ENCODE measurements at regions not wholly inside any gene's neighbourhood (a gene's known extent, or its start where the extent isn't known, plus 50 kb on each side); places are given as distances from the start of the nearest gene placed in this dataset.

DNA sequence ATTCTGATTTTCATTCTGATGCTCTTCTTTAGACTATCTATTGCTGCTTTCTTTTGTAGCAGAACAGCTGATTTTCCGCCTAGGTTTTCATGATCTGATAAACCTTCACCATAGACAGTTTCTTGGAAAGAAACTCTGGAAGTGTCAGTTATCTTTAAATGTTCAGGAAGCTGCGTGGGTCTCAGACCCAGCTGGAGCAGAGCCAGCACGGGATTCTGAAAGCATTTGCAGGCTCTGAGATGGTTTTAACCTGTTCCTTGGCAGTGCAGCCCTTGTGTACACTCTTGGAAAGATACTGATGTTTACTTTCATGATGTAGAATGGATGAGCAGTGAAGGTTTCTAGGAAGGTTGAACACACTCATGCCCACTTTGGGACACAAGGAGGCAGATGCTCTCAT lies 178.0 kb upstream of the DMRT1 start:
- DNase-seq (ENCODE audit: extremely low read depth in 1 of 2, low read depth in 1 of 2): no peak

DNA sequence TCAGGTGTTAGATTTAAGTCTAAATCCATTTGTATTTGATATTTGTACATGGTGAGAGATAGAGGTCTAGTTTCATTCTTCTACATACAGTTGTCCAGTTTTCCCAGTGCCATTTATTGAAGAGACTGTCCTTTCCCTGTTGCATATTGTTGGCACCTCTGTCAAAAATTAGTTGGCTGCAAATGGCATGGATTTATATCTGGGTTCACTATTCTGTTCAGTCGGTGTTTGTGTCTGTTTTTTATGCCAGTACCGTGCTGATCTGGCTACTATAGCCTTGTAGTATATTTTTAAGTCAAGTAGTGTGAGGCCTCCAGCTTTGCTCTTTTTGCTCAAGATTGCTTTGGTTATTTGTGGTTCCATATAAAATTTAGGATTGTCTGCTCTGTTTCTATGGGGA lies 176.2 kb upstream of the DMRT1 start:
- DNase-seq (ENCODE audit: extremely low read depth in 1 of 2, low read depth in 1 of 2): no peak

DNA sequence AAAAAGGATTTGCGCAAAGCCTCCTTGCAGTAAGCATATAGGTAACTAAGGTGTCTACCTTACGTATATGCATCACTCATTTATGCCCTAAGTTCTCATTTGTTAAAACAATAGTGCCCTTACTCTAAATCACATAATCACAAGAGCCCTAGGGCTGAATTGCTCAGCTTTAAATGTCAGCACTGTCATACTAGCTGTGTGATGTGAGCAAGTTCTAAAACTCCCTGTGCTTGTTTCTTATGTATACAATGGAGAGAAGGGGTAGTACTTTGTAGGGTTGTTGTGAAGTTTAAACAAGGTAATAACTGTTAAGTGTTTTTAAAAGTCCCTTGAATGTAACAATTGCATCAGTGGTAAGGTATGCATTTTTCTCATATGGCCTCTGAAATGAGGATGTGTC lies 169.5 kb upstream of the DMRT1 start:
- no peak for DNase-seq (ENCODE audit: extremely low read depth in 1 of 2, low read depth in 1 of 2)

DNA sequence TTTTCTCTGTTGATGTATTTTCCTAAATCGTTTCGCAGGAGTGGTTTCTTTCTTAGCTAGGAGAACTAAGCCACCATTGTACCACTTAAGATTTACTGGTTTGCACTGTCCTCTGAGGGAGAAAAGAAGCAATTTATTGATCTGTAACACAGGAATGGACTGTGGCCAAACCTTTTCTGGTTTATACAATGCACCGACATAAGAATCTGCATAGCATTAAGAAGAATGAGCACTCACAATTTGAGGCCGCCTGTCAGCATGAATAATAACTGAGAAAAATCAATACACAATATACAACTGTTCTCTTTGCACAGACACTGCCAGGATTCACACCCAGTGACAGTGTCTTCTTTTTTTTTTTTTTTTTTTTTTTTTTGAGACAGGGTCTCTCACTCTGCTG lies 168.6 kb upstream of the DMRT1 start:
- no peak for DNase-seq (ENCODE audit: extremely low read depth in 1 of 2, low read depth in 1 of 2)

DNA sequence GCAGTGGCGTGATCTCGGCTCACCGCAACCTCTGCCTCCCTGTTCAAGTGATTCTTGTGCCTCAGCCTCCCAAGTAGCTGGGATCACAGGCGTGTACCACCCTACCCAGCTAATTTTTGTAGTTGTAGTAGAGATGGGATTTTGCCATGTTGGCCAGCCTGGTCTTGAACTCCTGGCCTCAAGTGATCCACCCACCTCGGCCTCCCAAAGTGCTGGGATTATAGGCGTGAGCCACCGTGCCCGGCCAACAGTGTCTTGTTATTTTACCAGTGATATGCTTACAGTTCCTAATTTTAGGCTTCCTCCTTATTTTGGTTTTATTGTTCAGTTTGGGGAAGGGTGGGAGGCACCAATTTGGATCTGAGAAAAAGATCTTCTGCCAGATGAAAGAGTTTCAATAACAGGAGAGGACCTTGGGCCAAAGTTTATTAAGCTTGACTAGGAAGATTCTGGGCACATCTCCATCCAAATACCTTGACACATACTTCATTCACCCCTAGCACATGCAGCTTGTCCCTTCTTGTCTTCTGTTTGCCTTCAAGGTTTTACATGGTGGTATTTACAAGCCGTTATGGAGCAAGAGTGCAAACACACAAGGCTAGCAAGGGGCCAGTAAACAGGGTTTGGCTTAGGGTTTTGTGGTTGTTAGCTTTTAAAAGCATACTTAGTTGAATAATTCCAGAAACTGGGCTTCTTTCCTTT lies 168.1 kb upstream of the DMRT1 start:
- no peak for DNase-seq (ENCODE audit: extremely low read depth in 1 of 2, low read depth in 1 of 2)

DNA sequence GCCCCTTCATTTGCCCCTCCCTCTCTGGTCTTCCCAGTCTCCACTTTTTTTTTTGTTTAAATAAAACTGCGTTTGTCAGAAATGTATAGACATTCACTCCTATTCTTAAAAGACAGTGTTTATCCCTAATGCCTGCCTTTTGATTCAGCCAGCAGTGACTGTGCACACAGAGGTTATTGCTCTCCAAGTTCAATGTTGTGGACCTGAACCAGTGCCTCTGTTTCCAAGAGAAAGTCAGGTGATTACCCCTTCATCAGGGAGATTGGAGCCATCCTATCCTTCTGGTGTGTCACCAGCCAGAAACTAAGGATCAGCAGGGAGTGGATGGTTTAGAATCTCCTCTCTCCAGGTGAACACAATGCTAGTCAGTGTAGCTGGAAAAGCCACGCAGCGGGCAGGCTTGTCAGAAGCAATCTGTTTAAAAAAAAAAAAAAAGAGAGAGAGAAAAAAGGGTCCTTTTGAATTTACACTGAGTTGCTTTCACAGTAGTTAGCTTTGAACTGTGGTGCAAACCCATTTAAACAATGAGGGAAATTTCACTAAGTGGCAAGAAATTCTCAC lies 167.5 kb upstream of the DMRT1 start:
- DNase-seq (ENCODE audit: extremely low read depth in 1 of 2, low read depth in 1 of 2): no peak

DNA sequence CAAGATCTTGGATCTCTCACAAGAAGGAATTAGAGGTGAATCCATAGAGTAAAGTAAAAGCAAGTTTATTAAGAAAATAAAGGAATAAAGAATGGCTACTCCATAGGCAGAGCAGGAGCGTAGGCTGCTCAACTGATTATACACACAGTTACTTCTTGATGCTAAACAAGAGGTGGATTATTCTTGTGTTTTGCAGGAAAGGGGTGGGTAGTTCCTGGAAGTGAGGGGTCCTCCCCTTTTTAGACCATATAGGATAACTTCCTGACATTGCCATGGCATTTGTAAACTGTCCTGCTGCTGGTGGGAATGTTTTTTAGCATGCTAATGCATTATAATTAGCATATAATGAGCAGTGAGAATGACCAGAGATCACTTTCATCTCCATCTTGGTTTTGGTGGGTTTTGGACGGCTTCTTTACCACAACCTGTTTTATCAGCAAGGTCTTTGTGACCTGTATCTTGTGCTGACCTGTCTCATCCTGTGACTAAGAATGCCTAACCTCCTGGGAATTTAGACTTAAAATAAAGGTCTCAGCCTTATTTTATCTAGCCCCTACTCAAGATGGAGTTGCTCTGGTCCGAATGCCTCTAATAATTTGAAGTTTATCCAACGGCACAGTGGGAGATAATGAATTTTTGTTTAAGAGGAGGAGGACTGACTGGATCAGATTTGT lies 165.7 kb upstream of the DMRT1 start:
- DNase-seq (ENCODE audit: extremely low read depth in 1 of 2, low read depth in 1 of 2): no peak

DNA sequence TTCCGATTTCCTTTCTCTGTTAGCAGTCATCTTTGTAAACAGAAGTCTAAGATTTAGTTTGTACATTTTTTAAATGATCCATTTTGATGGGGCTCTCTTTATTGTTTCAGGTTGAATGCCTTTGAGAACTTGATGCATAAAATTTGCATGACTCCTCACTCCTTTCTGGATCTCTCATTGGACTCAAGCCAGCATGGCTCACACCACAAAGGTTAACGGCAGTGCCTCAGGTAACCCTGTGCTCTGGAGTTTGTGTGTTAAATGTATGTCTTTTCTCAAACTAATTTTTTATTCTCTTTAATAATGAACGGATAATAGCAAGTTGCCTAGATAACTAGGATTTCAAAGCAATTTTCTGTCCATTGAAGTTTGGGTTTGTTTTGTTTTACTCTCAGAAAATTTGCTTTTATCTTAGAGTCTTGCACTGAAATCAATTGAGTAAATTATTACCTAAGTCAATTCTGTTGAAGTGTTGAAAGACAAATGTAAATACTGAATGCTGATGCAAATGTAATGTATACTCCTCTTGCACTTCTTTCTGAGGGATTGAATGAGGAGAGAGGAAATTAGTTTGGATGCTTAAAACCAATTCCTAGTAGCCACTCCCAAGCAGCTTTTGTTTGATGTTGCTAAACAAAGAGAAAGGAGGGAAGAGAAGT lies 164.6 kb upstream of the DMRT1 start:
- no peak for DNase-seq (ENCODE audit: extremely low read depth in 1 of 2, low read depth in 1 of 2)

DNA sequence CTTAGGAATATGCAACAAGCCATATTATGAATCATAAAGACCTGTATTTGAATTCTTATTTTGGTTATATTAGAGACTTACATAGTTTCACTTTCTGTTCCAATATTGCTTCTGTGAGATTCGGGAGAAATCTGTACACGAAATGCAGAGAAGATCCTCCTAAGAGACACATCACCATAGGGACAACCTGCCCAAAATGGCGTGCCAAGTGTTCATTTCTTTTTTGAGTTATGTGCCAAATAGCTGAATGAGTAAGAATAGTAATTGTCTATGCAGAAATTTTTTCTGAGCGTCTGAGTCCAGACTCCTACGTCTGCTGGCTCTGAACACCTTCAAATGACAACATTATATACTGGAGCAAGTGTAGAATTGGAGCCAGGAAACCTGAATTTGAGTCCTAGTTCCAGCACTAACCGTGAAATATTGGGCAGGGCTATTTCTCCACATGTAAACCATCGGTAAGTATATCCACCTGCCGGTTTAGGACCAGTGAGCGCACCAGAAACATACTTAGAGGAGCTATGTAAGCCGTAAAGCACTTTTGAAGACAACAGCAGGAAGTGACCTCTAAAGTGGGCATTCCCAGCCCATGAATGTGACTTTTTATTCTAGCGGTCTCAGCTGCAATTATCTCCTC lies 163.9 kb upstream of the DMRT1 start:
- no peak for DNase-seq (ENCODE audit: extremely low read depth in 1 of 2, low read depth in 1 of 2)

DNA sequence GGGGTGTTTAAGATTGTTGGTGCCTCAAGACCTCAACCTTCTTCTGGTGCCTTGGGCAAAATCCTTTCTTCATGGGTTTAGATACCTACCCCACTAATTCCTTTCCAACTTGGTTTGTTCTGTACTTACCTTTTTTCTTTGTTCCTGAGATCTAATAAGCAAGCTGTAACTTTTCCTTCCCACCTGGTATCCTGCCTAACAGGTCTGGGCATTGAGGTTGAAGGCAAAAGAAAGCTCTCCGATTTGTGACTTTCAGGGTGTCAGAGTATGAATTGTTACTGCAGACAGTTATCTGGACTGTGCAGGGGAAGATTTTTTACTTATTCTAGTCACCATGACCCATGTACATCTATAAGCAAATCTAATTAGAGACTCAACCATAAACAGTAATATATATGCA lies 162.6 kb upstream of the DMRT1 start:
- DNase-seq (ENCODE audit: extremely low read depth in 1 of 2, low read depth in 1 of 2): no peak

DNA sequence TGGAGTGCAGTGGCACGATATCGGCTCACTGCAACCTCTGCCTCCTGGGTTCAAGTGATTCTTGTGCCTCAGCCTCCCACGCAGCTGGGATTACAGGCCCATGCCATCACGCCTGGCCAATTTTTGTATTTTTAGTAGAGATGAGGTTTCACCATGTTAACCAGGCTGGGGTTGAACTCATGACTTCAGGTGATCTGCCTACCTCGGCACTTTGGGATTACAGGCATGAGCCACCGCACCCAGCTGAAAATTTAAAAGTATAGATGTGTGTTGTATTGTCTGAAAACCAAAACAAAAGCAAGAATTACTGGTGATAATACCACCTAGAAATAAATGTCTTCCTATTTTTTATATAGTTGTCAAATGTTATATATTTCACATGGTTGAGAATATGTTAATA lies 162.0 kb upstream of the DMRT1 start:
- DNase-seq (ENCODE audit: extremely low read depth in 1 of 2, low read depth in 1 of 2): no peak

DNA sequence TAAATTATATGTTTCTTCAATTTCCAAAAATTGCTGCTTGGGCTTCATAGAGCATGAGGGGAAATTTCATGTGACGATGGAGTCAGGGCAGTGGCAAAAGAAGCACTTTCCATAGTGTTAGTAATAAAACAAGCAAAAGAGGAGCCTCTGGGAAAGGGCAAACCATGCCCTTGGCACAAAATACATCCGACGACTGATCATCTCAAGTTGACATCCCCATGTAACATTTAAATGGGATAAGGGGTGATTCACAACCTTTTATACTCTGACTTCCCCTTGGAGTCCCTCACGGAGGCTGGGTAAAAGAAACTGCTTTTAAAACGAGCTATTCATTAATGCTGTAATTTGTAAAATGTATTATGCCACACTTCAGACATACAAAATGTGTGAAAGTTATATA lies 161.4 kb upstream of the DMRT1 start:
- no peak for DNase-seq (ENCODE audit: extremely low read depth in 1 of 2, low read depth in 1 of 2)

DNA sequence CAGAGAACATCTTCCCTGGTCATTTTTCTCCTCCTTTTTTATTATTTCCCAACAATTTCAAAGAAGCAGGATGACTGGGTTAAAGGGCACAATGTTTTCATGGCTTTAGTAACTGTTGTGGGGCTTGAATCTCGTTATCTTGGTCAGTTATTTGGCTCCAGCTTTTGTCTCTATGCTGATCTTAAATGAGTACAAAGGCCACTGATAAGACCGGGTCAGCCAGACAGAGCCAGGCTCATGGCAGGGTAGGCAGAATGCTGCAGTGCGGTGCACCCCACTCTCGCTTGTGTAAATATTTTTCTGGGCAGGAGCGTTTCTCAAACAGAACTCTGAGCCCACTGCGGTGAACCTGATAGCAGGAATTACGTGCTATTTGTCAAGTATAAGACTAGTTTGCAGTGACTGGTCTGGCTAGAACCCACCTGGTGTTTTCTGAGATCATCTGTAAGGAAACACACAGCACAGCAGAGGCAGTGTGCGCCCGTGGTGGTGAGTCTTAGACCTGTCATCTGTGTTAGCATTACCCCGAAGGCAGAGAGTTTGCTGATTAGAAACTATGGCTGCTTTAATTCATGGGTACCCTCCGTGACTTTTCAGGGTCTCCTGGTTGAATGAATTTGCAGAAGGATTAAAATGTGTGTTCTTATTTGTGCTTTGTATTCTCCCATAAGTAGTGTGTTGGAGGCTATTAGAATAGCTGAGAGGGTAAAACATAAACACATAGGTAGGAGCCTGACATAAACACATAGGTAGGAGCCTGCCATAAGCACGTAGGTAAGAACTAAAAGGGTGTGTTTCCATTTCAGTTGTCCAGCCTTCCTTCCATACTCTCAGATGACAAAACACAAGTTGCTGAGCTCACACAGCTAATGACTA lies 158.6 kb upstream of the DMRT1 start:
- no peak for DNase-seq (ENCODE audit: extremely low read depth in 1 of 2, low read depth in 1 of 2)

DNA sequence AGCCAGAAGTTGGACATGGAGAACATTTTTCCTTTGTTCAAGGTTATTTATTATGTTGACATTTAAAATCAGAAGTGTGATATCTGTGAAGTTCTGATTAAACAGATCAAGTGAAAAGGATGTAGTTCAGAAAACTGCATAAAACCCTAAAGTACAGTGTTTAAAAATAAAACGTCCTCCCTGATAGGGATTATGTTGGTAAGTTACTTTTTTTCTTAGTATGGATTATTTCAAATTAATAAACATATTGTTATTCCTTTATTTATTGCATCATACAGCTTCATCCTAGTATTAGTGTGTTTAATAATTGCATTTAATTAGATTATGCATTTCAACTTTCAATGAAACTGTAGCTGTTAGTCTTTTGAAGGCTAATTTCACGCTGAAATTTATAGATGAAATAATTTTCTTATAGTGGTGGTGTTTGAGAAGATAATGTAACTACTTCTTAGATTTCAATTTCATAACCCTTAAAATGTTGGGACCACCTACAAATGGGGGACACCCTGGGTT lies 157.9 kb upstream of the DMRT1 start:
- DNase-seq (ENCODE audit: extremely low read depth in 1 of 2, low read depth in 1 of 2): no peak

DNA sequence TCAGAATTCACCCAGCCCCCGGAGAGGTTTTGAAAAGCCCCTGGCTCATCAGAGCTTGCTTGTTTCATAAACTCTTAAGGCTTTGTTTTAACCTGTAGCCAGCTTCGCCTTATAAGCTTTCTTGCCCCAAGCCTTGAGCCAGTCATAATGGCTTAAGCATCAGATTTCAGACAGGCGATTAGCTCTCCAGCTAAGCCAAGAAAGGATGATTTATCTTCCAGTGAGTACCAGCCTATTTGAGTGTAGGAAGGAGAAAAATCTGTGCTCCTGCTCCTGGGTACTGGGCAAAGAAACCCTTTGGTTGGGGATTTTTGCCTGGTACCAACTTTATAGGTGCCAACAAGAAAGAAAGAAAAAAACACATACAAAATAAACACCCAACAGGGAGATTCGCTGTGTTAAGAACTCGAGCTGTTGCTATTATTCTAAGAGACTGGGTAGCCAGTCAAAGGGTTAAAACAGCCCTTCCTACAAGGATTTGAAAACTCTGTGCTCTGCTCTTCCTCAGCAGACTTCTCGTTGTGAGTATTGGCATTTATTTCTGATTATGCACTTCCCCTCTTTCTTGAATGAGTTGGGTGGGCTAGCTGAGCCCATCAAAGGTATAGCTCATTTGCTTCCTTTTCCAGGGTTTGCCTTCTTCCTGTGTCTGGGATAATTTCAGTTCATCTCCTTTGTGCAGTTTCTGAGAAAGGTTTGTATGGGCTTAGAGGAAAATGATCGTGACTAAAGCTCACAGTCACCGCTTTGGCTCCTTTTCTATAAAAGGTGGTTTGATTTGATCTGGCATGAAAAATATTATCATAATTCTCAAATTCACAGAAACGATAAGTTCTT lies 157.2 kb upstream of the DMRT1 start:
- no peak for DNase-seq (ENCODE audit: extremely low read depth in 1 of 2, low read depth in 1 of 2)

DNA sequence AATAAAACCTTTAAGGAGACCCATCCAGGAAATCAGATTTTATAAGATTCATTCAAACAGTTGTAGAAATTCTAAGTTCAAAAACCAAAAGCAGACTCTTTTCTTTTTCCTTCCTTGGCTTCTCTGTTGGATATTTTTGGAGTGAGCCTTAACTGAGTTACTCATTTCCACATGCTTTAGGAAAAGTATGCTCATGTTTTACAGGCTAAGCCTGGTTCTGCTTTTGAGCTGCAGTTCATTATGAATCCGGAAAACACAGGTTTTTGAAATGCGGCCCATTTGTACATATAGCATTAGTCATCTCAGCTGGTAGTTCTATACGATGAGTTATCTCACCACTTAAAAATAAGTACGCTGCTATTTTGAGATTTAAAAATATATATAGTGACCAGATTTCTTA lies 156.6 kb upstream of the DMRT1 start:
- DNase-seq (ENCODE audit: extremely low read depth in 1 of 2, low read depth in 1 of 2): no peak

DNA sequence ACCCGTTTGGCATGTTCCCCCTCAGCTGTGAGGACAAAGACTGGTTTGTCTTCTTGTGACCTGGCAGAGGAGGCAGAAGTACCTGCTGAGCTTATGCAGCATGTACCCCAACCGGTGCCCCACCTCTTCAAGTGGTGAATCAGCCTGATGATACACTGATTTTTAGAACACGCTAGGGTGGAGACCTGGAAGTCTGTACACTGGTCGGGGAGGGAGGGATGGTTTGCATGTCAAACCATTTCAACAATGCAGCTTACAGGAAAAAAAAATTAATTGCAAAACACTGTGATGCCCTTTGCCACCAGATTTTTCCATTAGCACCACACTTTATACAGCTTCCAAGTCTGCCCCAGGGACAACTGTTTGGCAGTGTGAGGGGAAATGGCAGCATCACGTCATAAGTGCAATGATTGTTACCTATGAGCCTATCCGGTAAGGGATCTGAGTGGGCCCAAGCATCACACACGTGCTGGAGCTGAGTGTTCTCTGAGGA lies 155.1 kb upstream of the DMRT1 start:
- DNase-seq (ENCODE audit: extremely low read depth in 1 of 2, low read depth in 1 of 2): no peak

DNA sequence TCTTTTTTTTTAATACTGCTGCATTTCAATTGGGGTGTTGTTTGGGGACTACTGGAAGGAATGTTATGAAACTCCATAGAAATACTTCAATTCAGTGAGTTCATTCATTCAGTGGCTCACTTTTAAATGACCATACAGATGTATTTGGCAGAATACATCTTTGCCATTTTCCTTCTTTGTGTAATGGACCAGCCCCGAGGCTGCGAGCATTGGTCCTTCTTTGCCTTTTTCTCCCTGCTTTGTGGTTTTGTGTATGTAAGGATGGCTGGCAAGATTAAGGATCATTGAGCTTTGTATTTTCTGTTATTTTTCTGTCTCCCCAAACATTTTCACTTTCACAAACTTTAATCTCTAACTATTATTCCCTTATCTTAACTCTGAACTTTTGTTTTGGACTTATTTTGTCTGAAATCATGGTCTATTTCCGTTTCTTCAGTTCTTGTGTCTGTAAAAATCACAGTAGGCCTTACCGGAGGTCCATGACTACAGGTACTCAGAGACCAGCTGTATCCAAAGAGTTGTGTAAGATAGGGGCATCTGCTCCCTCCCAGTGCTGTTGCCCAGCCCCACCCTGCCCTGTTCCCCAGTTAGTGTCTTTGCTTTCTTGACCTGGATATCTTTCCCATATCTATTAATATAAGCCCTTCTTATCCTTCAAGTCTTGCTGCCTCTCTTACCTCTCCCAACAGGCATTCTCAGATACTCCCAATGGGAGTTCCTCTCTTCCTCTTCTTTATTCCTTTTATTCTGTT lies 154.3 kb upstream of the DMRT1 start:
- DNase-seq (ENCODE audit: extremely low read depth in 1 of 2, low read depth in 1 of 2): no peak

DNA sequence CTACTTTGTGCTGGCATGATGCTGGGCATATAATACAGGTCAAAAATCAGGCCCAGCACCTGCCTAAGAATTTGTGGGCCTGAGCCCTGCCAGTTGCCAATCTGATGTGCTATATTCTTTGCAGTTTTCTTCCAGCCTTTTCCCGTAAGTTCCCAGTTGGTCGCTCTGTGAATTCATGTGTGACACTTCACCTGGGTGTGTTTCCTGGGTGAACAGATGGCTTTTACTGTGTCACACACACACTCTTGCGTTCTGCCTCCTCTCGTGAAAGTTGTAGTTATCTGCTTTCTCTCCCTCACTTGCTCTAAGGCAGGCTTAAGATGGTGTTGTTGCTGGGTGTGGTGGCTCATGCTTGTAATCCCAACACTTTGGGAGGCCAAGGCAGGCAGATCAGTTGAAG lies 153.5 kb upstream of the DMRT1 start:
- DNase-seq (ENCODE audit: extremely low read depth in 1 of 2, low read depth in 1 of 2): no peak
